IPS DF 19.7 (cell line): ENCODE measurements at regions not wholly inside any gene's neighbourhood (a gene's known extent, or its start where the extent isn't known, plus 50 kb on each side); places are given as distances from the start of the nearest gene placed in this dataset.

Experiments used
- DNase-seq: peaks from one replicate; pipeline ENCODE4 v3.0.0-alpha.2; 2013; ENCODE audit warnings: low read depth, low spot score

DNA sequence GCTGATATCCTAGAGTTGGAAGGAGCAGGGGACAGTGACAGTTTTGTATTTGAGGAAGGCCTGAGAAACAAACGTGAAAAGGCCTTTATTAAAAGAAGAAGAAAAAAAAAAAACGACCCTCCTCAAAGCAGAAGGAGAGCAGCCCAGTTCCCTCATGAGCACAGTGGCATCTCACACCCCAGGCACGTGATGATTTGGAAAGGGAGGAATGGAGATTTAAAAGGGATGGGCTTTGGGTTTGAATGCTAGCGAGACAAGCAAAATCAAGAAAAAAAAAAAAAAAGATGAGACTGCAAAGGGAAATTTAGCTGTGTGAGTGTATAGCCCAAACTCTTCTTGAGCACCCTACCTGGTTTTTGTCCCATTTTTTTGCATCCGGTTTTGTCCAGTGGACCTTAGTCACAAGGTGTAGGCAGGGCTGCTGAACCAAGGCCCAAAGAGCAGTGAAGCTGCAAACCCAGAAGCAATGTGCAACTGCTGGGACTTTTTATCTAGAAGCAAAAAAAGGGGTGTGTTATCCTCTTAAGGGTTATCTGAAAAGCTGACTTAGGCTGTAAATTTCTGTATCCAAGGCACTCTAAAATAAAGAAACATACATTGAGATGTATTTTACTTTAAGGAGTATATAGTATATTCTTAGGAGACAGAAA is 54.5 kb upstream of the RREB1 start:
- DNase-seq = no peak
